ENCODE measurements at regions not wholly inside any gene's neighbourhood (a gene's known extent, or its start where the extent isn't known, plus 50 kb on each side); places are given as distances from the start of the nearest gene placed in this dataset.

GRCh38 chr3:110397115-110397514 lies 674.5 kb upstream of the NECTIN3 start:
- Mint-ChIP-seq H3K4me3 (no peak overlapping the region), H3K36me3 (ENCODE audit: low read depth) (no peaks in the 10 kb centered on the region), H3K27me3 (no peaks in the 10 kb centered on the region), H3K27ac (no peak overlapping the region), H3K4me1 (no peaks in the 10 kb centered on the region), H3K9me3 (peaks cover 12% of the 10 kb centered on the region)
- ChIA-PET POLR2A (no interaction called here), CTCF (no interaction called here)
- ATAC-seq (ENCODE audit: low read depth) = no peak
- DNase-seq = no peak
- intact Hi-C loops (cut with micrococcal nuclease) = no loop called here
- no peak for TF ChIP-seq CTCF (IDR thresholded peaks at IDR 0.05)

- no peak overlapping the region for H3K27ac Mint-ChIP-seq
- no peaks in the 10 kb centered on the region for H3K27me3 Mint-ChIP-seq
- intact Hi-C loops (cut with micrococcal nuclease) = no loop called here
- ATAC-seq (ENCODE audit: low read depth) (no peak), DNase-seq (no peak)
- CTCF ChIA-PET = no interaction called here
- POLR2A ChIA-PET = no interaction called here
- TF ChIP-seq CTCF (IDR thresholded peaks at IDR 0.05) = no peak
- no peak overlapping the region for H3K4me3 Mint-ChIP-seq
- H3K4me1 Mint-ChIP-seq = no peaks in the 10 kb centered on the region
- peaks cover 12% of the 10 kb centered on the region for H3K9me3 Mint-ChIP-seq
- H3K36me3 Mint-ChIP-seq (ENCODE audit: low read depth) = no peaks in the 10 kb centered on the region
These were observed 671.3 kb upstream of the NECTIN3 start for GRCh38 chr3:110400315-110400714.

GRCh38 chr3:110405830-110406585 lies 665.6 kb upstream of the NECTIN3 start:
- TF ChIP-seq CTCF (IDR thresholded peaks at IDR 0.05) = no peak
- POLR2A ChIA-PET = no interaction called here
- CTCF ChIA-PET = no interaction called here
- no peaks in the 10 kb centered on the region for H3K27me3 Mint-ChIP-seq
- H3K9me3 Mint-ChIP-seq = peaks cover 5% of the 10 kb centered on the region
- no peaks in the 10 kb centered on the region for H3K36me3 Mint-ChIP-seq (ENCODE audit: low read depth)
- intact Hi-C loops (cut with micrococcal nuclease) = no loop called here
- H3K4me1 Mint-ChIP-seq = no peaks in the 10 kb centered on the region
- no peak for DNase-seq
- no peak overlapping the region for H3K27ac Mint-ChIP-seq
- ATAC-seq (ENCODE audit: low read depth) = no peak
- H3K4me3 Mint-ChIP-seq = no peak overlapping the region

GRCh38 chr3:110413266-110413665 lies 658.4 kb upstream of the NECTIN3 start:
- H3K9me3 Mint-ChIP-seq = peaks cover 2% of the 10 kb centered on the region
- intact Hi-C loops (cut with micrococcal nuclease) = no loop called here
- H3K27ac Mint-ChIP-seq = no peak overlapping the region
- CTCF ChIA-PET = no interaction called here
- ATAC-seq (ENCODE audit: low read depth) (no peak), DNase-seq (no peak)
- H3K27me3 Mint-ChIP-seq = no peaks in the 10 kb centered on the region
- H3K4me3 Mint-ChIP-seq = no peak overlapping the region
- no peaks in the 10 kb centered on the region for H3K36me3 Mint-ChIP-seq (ENCODE audit: low read depth)
- no peaks in the 10 kb centered on the region for H3K4me1 Mint-ChIP-seq
- POLR2A ChIA-PET = no interaction called here
- TF ChIP-seq CTCF (IDR thresholded peaks at IDR 0.05) = no peak

GRCh38 chr3:110413807-110414748 lies 657.5 kb upstream of the NECTIN3 start:
- CTCF ChIA-PET = no interaction called here
- intact Hi-C loops (cut with micrococcal nuclease) = no loop called here
- DNase-seq (no peak), ATAC-seq (ENCODE audit: low read depth) (no peak)
- Mint-ChIP-seq H3K4me3 (no peak overlapping the region), H3K4me1 (no peaks in the 10 kb centered on the region), H3K9me3 (peaks cover 2% of the 10 kb centered on the region), H3K27me3 (no peaks in the 10 kb centered on the region), H3K27ac (no peak overlapping the region), H3K36me3 (ENCODE audit: low read depth) (no peaks in the 10 kb centered on the region)
- POLR2A ChIA-PET = no interaction called here
- TF ChIP-seq CTCF (IDR thresholded peaks at IDR 0.05) = no peak

Data from activated B cell treated with CpG ODN at 0.5 μM for 24 hours (primary cell).